Neuronal stem cell (in vitro differentiated cells): ENCODE measurements at regions not wholly inside any gene's neighbourhood (a gene's known extent, or its start where the extent isn't known, plus 50 kb on each side); places are given as distances from the start of the nearest gene placed in this dataset.

Source experiments
- DNase-seq: peaks from one replicate; pipeline ENCODE4 v3.0.0-alpha.2; 2013; ENCODE audit warnings: low spot score
- H2AFZ ChIP-seq: one replicate; pipeline ENCODE4 v1.6.1; 2013; ENCODE audit warnings: mild to moderate bottlenecking, low read length, inconsistent platforms
- H2AK5ac ChIP-seq: 2 replicates; pipeline ENCODE4 v1.6.1; 2013; ENCODE audit warnings: low read depth, mild to moderate bottlenecking, inconsistent platforms, low read length, moderate library complexity, mixed read lengths
- H2BK120ac ChIP-seq: 2 replicates; pipeline ENCODE4 v1.6.1; 2013; ENCODE audit warnings: low read depth, mild to moderate bottlenecking, inconsistent platforms, low read length, moderate library complexity, mixed read lengths
- H2BK12ac ChIP-seq: one replicate; pipeline ENCODE4 v1.6.1; 2013; ENCODE audit warnings: low read length, inconsistent platforms
- H2BK15ac ChIP-seq: 2 replicates; pipeline ENCODE4 v1.6.1; 2013; ENCODE audit warnings: mild to moderate bottlenecking, low read length, inconsistent platforms, mixed read lengths
- H2BK5ac ChIP-seq: one replicate; pipeline ENCODE4 v1.6.1; 2013; ENCODE audit warnings: inconsistent platforms, mild to moderate bottlenecking, low read length, moderate library complexity
- H3K14ac ChIP-seq: one replicate; pipeline ENCODE4 v1.6.1; 2013; ENCODE audit warnings: low read length, inconsistent platforms
- H3K18ac ChIP-seq: 2 replicates; pipeline ENCODE4 v1.6.1; 2013; ENCODE audit warnings: low read length, inconsistent platforms
- H3K23ac ChIP-seq: 2 replicates; pipeline ENCODE4 v1.6.1; 2013; ENCODE audit warnings: low read depth, mild to moderate bottlenecking, mixed read lengths, low read length, inconsistent platforms; ENCODE audit not compliant: poor library complexity
- H3K27ac ChIP-seq: replicated peaks from 3 replicates; pipeline ENCODE4 v1.5.1; 2013; ENCODE audit warnings: low read length, inconsistent platforms
- H3K27me3 ChIP-seq, 3 experiments: 2 replicates each; pipeline ENCODE4 v1.6.1; 2013; ENCODE audit warnings: low read length in 3 of 3, mild to moderate bottlenecking in 2 of 3, inconsistent platforms in 1 of 3, low read depth in 1 of 3, mixed read lengths in 1 of 3, moderate library complexity in 1 of 3; ENCODE audit not compliant: control insufficient read depth in 3 of 3, insufficient read depth in 3 of 3
- H3K36me3 ChIP-seq, 2 donors: replicated peaks in 1 of 2; 2 replicates each; pipeline ENCODE4 v1.6.1; 2013; ENCODE audit warnings: low read length in 2 of 2; ENCODE audit not compliant: control insufficient read depth in 2 of 2, insufficient read depth in 2 of 2
- H3K4ac ChIP-seq: 2 replicates; pipeline ENCODE4 v1.6.1; 2013; ENCODE audit warnings: inconsistent platforms, mild to moderate bottlenecking, low read length, moderate library complexity
- H3K4me1 ChIP-seq, 2 donors: 1 replicate in 1 of 2; 2 replicates in 1 of 2; pipeline ENCODE4 v1.6.1; 2013; ENCODE audit warnings: low read length in 2 of 2, low read depth in 1 of 2; ENCODE audit not compliant: control insufficient read depth in 2 of 2, insufficient read depth in 1 of 2
- H3K4me2 ChIP-seq: one replicate; pipeline ENCODE4 v1.6.1; 2013; ENCODE audit warnings: mild to moderate bottlenecking, low read length, inconsistent platforms; ENCODE audit not compliant: insufficient read depth, poor library complexity, severe bottlenecking
- H3K4me3 ChIP-seq, 2 donors: 2 replicates each; pipeline ENCODE4 v1.5.1; 2013; ENCODE audit warnings: low read length in 2 of 2, mild to moderate bottlenecking in 2 of 2, inconsistent platforms in 1 of 2, moderate library complexity in 1 of 2
- H3K79me1 ChIP-seq: one replicate; pipeline ENCODE4 v1.6.1; 2013; ENCODE audit warnings: low read depth, mild to moderate bottlenecking, inconsistent platforms, low read length, moderate library complexity
- H3K9ac ChIP-seq: one replicate; pipeline ENCODE4 v1.6.1; 2013; ENCODE audit warnings: mild to moderate bottlenecking, low read depth, low read length, inconsistent platforms; ENCODE audit not compliant: poor library complexity
- H3K9me3 ChIP-seq, 2 donors: replicated peaks in 1 of 2; 2 replicates each; pipeline versions ENCODE3 to v1.6.1; 2013; ENCODE audit warnings: low read length in 2 of 2, mild to moderate bottlenecking in 2 of 2, inconsistent platforms in 1 of 2, low read depth in 1 of 2, mixed read lengths in 1 of 2, moderate library complexity in 1 of 2; ENCODE audit not compliant: control insufficient read depth in 2 of 2, insufficient read depth in 1 of 2
- H4K8ac ChIP-seq: one replicate; pipeline ENCODE4 v1.6.1; 2013; ENCODE audit warnings: low read depth, mild to moderate bottlenecking, inconsistent platforms, low read length, moderate library complexity
- H4K91ac ChIP-seq: one replicate; pipeline ENCODE4 v1.6.1; 2013; ENCODE audit warnings: low read length, low read depth, mild to moderate bottlenecking, inconsistent platforms; ENCODE audit not compliant: poor library complexity
- WGBS, 2 donors: extraction: QIAGEN DNeasy Blood & Tissue Kit; methylation state at CpG; one replicate each; pipeline ENCODE4 v1.1.7; 2013; ENCODE audit warnings: missing lambda C conversion rate in 2 of 2, mixed read lengths in 1 of 2; ENCODE audit not compliant: insufficient read length in 2 of 2, insufficient replicate concordance in 1 of 2; ENCODE audit errors: extremely low coverage in 2 of 2; 5-methylcytosine and 5-hydroxymethylcytosine counted together

DNA sequence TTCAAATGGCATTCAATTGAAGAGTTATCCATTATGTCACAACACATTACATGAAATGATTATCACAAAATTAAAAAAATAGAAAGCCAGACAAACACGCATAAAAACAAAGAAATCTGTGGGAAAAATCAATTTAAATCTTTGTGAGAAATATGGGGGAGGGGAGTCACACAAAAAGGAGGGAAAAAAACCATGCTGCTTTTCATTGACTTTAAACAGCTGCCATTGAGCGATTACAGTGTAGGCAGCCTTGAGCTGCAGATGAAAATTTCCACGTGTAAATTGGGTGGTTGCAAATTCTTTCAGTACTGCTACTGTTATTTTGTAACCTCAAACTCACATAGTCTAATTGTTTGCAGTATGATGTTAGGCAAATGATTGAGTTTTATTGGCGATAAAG, 889.9 kb upstream of the PHF14 start:
- Histone ChIP-seq H2BK15ac (no peak overlapping the region), H2AFZ (no peak overlapping the region)
- no CpG with 5 or more reads among the region's 4 CpGs for WGBS, 2 donors

GRCh38 chr7:10085231-10085630, 888.4 kb upstream of the PHF14 start:
- no CpG with 5 or more reads among the region's 9 CpGs for WGBS, 2 donors
- Histone ChIP-seq H4K91ac (no peak overlapping the region), H2BK12ac (no peak overlapping the region), H3K4me2 (no peak overlapping the region), H3K14ac (no peak overlapping the region), H3K27ac (no peak overlapping the region), H3K27me3 (no peaks in the 10 kb centered on the region), H2AFZ (no peak overlapping the region), H2BK15ac (no peak overlapping the region), H3K9me3 (no peaks in the 10 kb centered on the region), H3K79me1 (no peaks in the 10 kb centered on the region), H3K4me3 (no peak overlapping the region), H3K9ac (no peak overlapping the region), H3K23ac (no peak overlapping the region), H2BK5ac (no peak overlapping the region), H4K8ac (no peak overlapping the region), H3K4ac (no peak overlapping the region), H2BK120ac (no peak overlapping the region), H3K18ac (no peak overlapping the region), H3K36me3 (no peaks in the 10 kb centered on the region), H3K4me1 (peaks cover 0 to 2% of the 10 kb centered on the region in 2 donors), H2AK5ac (no peak overlapping the region)
- no peak for DNase-seq

More for the DNA sequence above, 889.9 kb upstream of the PHF14 start:
- no peak overlapping the region for H3K18ac ChIP-seq
- H4K8ac ChIP-seq, result no peak overlapping the region
- H3K9ac ChIP-seq, result no peak overlapping the region
- no peak overlapping the region for H3K4ac ChIP-seq
- H2BK5ac ChIP-seq, result no peak overlapping the region
- no peak overlapping the region for H3K4me2 ChIP-seq
- H3K27ac ChIP-seq, result no peak overlapping the region
- no peak overlapping the region for H3K23ac ChIP-seq
- no peak for DNase-seq
- no peak overlapping the region for H2AK5ac ChIP-seq
- H2BK120ac ChIP-seq, result no peak overlapping the region
- H3K9me3 ChIP-seq, result no peaks in the 10 kb centered on the region
- H2BK12ac ChIP-seq, result no peak overlapping the region
- no peak overlapping the region for H4K91ac ChIP-seq
- H3K36me3 ChIP-seq, result no peaks in the 10 kb centered on the region
- no peak overlapping the region for H3K4me3 ChIP-seq
- H3K27me3 ChIP-seq, result no peaks in the 10 kb centered on the region
- no peaks in the 10 kb centered on the region for H3K79me1 ChIP-seq
- no peak overlapping the region for H3K14ac ChIP-seq
- peaks cover 0 to 3% of the 10 kb centered on the region in 2 donors for H3K4me1 ChIP-seq

- Histone ChIP-seq H2AK5ac (no peak overlapping the region), H3K9me3 (no peaks in the 10 kb centered on the region), H3K79me1 (no peaks in the 10 kb centered on the region), H3K27ac (no peak overlapping the region), H3K9ac (no peak overlapping the region), H2AFZ (no peak overlapping the region), H3K36me3 (no peaks in the 10 kb centered on the region), H2BK12ac (no peak overlapping the region), H3K14ac (no peak overlapping the region), H3K27me3 (no peaks in the 10 kb centered on the region), H3K23ac (no peak overlapping the region), H2BK15ac (no peak overlapping the region), H4K8ac (no peak overlapping the region), H2BK5ac (no peak overlapping the region), H3K4me3 (no peak overlapping the region), H2BK120ac (no peak overlapping the region), H3K4ac (no peak overlapping the region), H3K4me2 (no peak overlapping the region), H4K91ac (no peak overlapping the region), H3K4me1 (no peaks in the 10 kb centered on the region), H3K18ac (no peak overlapping the region)
- no CpG with 5 or more reads among the region's 2 CpGs for WGBS, 2 donors
- no peak for DNase-seq
These were observed 873.1 kb upstream of the PHF14 start for GRCh38 chr7:10100572-10100971.

DNA sequence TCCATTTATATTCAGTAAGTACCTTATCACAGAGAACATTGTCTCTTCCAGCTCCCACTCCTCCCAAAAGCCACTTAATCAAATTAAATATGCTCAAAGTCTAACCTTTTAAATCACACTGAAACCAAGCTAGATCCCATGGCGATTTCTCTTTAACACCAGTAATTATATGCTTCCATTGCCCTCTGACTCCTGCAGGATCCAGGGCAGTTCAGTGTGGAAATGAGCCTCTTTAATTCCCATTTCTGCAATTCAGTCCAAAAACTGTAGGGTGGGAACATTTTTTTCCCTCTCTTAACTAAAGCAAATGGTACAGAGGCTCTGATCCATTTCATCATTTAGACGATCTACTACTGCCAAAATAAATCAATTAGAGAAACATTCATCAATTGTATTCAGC, 872.3 kb upstream of the PHF14 start:
- Histone ChIP-seq H2BK120ac (no peak overlapping the region), H4K91ac (no peak overlapping the region), H3K4me1 (no peaks in the 10 kb centered on the region), H3K9me3 (no peaks in the 10 kb centered on the region), H3K36me3 (no peaks in the 10 kb centered on the region), H3K27me3 (no peaks in the 10 kb centered on the region), H4K8ac (no peak overlapping the region), H2BK12ac (no peak overlapping the region), H3K79me1 (no peaks in the 10 kb centered on the region), H3K4me2 (no peak overlapping the region), H3K18ac (no peak overlapping the region), H3K14ac (no peak overlapping the region), H2AK5ac (no peak overlapping the region), H2BK15ac (no peak overlapping the region), H3K23ac (no peak overlapping the region), H3K27ac (no peak overlapping the region), H3K4me3 (no peak overlapping the region), H3K4ac (no peak overlapping the region), H2AFZ (peak overlapping the region; percentile 17), H2BK5ac (no peak overlapping the region), H3K9ac (no peak overlapping the region)
- no peak for DNase-seq
- WGBS, 2 donors, result no CpG with 5 or more reads among the region's 2 CpGs
